ENCODE measurements at regions not wholly inside any gene's neighbourhood (a gene's known extent, or its start where the extent isn't known, plus 50 kb on each side); places are given as distances from the start of the nearest gene placed in this dataset.

DNA sequence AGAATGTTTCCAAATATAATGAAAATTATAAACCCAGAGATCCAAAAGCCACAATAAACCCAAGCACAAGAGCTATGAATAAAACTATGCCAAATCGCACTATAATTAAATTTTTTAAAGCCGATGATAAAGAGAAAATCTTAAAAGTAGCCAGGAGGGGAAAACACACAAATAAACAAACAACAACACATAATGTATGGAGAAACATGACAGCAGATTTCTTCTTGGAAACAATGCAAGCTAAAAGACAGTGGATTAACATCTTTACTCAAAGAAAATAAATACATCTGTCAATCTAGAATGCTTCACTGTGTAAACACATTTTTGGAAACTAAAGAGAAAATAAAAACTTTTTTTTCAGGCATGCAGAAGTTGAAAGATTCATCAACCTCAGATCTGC, 53.0 kb upstream of the SMOX start:
- H3K27me3 Mint-ChIP-seq (ENCODE audit: low read depth), result no peaks in the 10 kb centered on the region
- peaks cover 8% of the 10 kb centered on the region for H3K4me1 Mint-ChIP-seq (ENCODE audit: low read depth)
- DNase-seq (ENCODE audit: low spot score), result no peak
- H3K36me3 Mint-ChIP-seq (ENCODE audit: low read depth), result peaks cover 2% of the 10 kb centered on the region
- H3K4me3 Mint-ChIP-seq (ENCODE audit: unreplicated experiment), result no peak overlapping the region
- H3K9me3 Mint-ChIP-seq (ENCODE audit: low read depth), result peaks cover 17% of the 10 kb centered on the region
- TF ChIP-seq CTCF (IDR thresholded peaks at IDR 0.05), result no peak
- no peak overlapping the region for H3K27ac Mint-ChIP-seq (ENCODE audit: unreplicated experiment)

GRCh38 chr20:4091490-4092479, 56.8 kb upstream of the SMOX start:
- Mint-ChIP-seq H3K4me1 (ENCODE audit: low read depth) (peaks cover 15% of the 10 kb centered on the region), H3K27me3 (ENCODE audit: low read depth) (no peaks in the 10 kb centered on the region), H3K4me3 (ENCODE audit: unreplicated experiment) (no peak overlapping the region), H3K27ac (ENCODE audit: unreplicated experiment) (peak overlapping the region; percentile 86), H3K36me3 (ENCODE audit: low read depth) (peaks cover 2% of the 10 kb centered on the region), H3K9me3 (ENCODE audit: low read depth) (peaks cover 14% of the 10 kb centered on the region)
- no peak for DNase-seq (ENCODE audit: low spot score)
- TF ChIP-seq CTCF (IDR thresholded peaks at IDR 0.05), result peak; percentile 79

DNA sequence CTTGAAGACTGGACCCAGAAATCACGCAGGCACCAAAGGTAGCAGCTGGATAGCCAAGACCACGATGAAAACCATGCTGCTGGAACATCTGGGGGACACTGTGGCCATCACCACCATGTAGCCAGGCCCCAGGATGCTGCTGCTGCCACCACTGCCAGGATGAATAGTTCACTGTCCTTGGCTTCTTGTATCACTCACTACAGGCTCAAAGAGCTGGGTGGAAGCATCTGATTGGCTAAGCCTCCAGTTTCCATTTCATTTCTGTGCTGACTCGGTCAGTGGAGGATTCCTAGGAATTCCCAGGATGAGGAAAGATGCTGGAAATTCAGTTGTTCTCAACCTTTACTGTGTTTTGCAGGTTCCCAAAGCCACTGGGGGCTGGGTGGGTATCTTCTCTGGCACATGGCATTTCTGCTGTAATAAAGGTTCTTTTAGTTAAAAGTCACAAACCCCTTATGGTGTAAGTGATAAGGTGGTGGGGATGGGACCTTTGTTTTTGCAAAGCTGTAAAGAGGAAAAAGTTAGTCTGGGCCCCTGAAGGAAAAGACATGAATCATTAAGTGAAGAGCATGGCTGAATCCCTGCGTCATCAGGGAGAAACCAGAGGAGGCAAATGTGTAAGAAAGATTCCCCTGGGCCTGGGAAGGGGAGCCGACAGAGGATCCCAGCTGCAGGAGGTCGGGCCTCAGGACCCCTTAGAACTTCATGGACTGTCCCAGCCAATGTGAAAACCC, 57.7 kb upstream of the SMOX start:
- DNase-seq (ENCODE audit: low spot score), result no peak
- H3K27me3 Mint-ChIP-seq (ENCODE audit: low read depth), result no peaks in the 10 kb centered on the region
- no peak overlapping the region for H3K4me3 Mint-ChIP-seq (ENCODE audit: unreplicated experiment)
- H3K4me1 Mint-ChIP-seq (ENCODE audit: low read depth), result peaks cover 16% of the 10 kb centered on the region
- peak overlapping the region; percentile 86 for H3K27ac Mint-ChIP-seq (ENCODE audit: unreplicated experiment)
- H3K36me3 Mint-ChIP-seq (ENCODE audit: low read depth), result peaks cover 2% of the 10 kb centered on the region
- H3K9me3 Mint-ChIP-seq (ENCODE audit: low read depth), result peaks cover 14% of the 10 kb centered on the region
- TF ChIP-seq CTCF (IDR thresholded peaks at IDR 0.05), result no peak

- DNase-seq (ENCODE audit: low spot score), result no peak
- Mint-ChIP-seq H3K27me3 (ENCODE audit: low read depth) (no peaks in the 10 kb centered on the region), H3K27ac (ENCODE audit: unreplicated experiment) (peak overlapping the region; percentile 51), H3K4me1 (ENCODE audit: low read depth) (peaks cover 25% of the 10 kb centered on the region), H3K9me3 (ENCODE audit: low read depth) (peaks cover 5% of the 10 kb centered on the region), H3K4me3 (ENCODE audit: unreplicated experiment) (no peak overlapping the region), H3K36me3 (ENCODE audit: low read depth) (no peaks in the 10 kb centered on the region)
- no peak for TF ChIP-seq CTCF (IDR thresholded peaks at IDR 0.05)
Measured at GRCh38 chr20:4089756-4090487, 58.7 kb upstream of the SMOX start.

- Mint-ChIP-seq H3K36me3 (ENCODE audit: low read depth) (no peaks in the 10 kb centered on the region), H3K27ac (ENCODE audit: unreplicated experiment) (no peak overlapping the region), H3K9me3 (ENCODE audit: low read depth) (no peaks in the 10 kb centered on the region), H3K4me3 (ENCODE audit: unreplicated experiment) (no peak overlapping the region), H3K27me3 (ENCODE audit: low read depth) (no peaks in the 10 kb centered on the region), H3K4me1 (ENCODE audit: low read depth) (peaks cover 31% of the 10 kb centered on the region)
- no peak for TF ChIP-seq CTCF (IDR thresholded peaks at IDR 0.05)
- DNase-seq (ENCODE audit: low spot score), result no peak
Measured at GRCh38 chr20:4088766-4089165, 59.9 kb upstream of the SMOX start.

All from chondrocyte (in vitro differentiated cells).